WTC11 (cell line): ENCODE measurements at regions not wholly inside any gene's neighbourhood (a gene's known extent, or its start where the extent isn't known, plus 50 kb on each side); places are given as distances from the start of the nearest gene placed in this dataset.

Experiments
- ATAC-seq: fragments of 200-7000 bp; cut with Tn5 transposase; 2 replicates; pipeline ENCODE4 v1.10.0; 2021; ENCODE audit warnings: mild to moderate bottlenecking, moderate library complexity
- CTCF ChIA-PET: fragments of 300-600 bp; sonication (Branson Sonifier 250); formaldehyde crosslinking; loops from one replicate; lab custom pipeline; 2021; ENCODE audit warnings: antibody characterized with exemption; lab: Charles Lee
- POLR2A ChIA-PET: fragments of 350-600 bp; sonication (Branson Sonifier 250); formaldehyde crosslinking; loops from one replicate; lab custom pipeline; 2021; ENCODE audit warnings: antibody characterized with exemption; lab: Charles Lee
- DNase-seq: peaks from one replicate; pipeline ENCODE4 v3.0.0; 2021; ENCODE audit warnings: low spot score
- H3K27ac Mint-ChIP-seq: 2 replicates; pipeline ENCODE4 v1.8.0; 2021; ENCODE audit warnings: mixed read lengths
- H3K27me3 Mint-ChIP-seq: 2 replicates; pipeline ENCODE4 v1.8.0; 2021; ENCODE audit warnings: low read depth, mild to moderate bottlenecking, moderate library complexity, mixed read lengths
- H3K36me3 Mint-ChIP-seq: 2 replicates; pipeline ENCODE4 v1.8.0; 2021; ENCODE audit warnings: mixed read lengths
- H3K4me1 Mint-ChIP-seq: 2 replicates; pipeline ENCODE4 v1.8.0; 2022; ENCODE audit warnings: mixed read lengths
- H3K4me3 Mint-ChIP-seq: 2 replicates; pipeline ENCODE4 v1.8.0; 2021; ENCODE audit warnings: mild to moderate bottlenecking, moderate library complexity, mixed read lengths
- H3K9me3 Mint-ChIP-seq: 2 replicates; pipeline ENCODE4 v1.8.0; 2021; ENCODE audit warnings: mixed read lengths
- CREB1 ChIP-seq: sonication (generic); formaldehyde crosslinking; IDR thresholded peaks from 2 replicates; pipeline ENCODE4 v1.8.0; 2023; ENCODE audit warnings: mild to moderate bottlenecking, missing genetic modification reagents
- FOXP1 ChIP-seq: sonication (generic); formaldehyde crosslinking; IDR thresholded peaks from 2 replicates; pipeline ENCODE4 v1.8.0; 2022; ENCODE audit warnings: missing genetic modification reagents, mild to moderate bottlenecking, moderate library complexity, borderline replicate concordance
- GABPB1 ChIP-seq: sonication (generic); formaldehyde crosslinking; IDR thresholded peaks from 2 replicates; pipeline ENCODE4 v1.8.1; 2023; ENCODE audit warnings: mild to moderate bottlenecking, missing genetic modification reagents
- JUN ChIP-seq: sonication (generic); formaldehyde crosslinking; IDR thresholded peaks from 2 replicates; pipeline ENCODE4 v1.8.0; 2023; ENCODE audit warnings: mild to moderate bottlenecking, missing genetic modification reagents
- SMAD4 ChIP-seq: sonication (generic); formaldehyde crosslinking; IDR thresholded peaks from 2 replicates; pipeline ENCODE4 v1.8.0; 2022; ENCODE audit warnings: mild to moderate bottlenecking, missing genetic modification reagents
- SOX15 ChIP-seq: fragments of 250-450 bp; sonication (Bioruptor Pico); IDR thresholded peaks from 2 replicates; pipeline ENCODE4 v1.9.0; 2021; ENCODE audit warnings: mild to moderate bottlenecking
- TP53 ChIP-seq: sonication (generic); formaldehyde crosslinking; IDR thresholded peaks from 2 replicates; pipeline ENCODE4 v1.8.1; 2023; ENCODE audit warnings: mild to moderate bottlenecking, missing genetic modification reagents
- ZNF121 ChIP-seq: sonication (generic); formaldehyde crosslinking; IDR thresholded peaks from 2 replicates; pipeline ENCODE4 v1.8.0; 2023; ENCODE audit warnings: missing genetic modification reagents
- ZNF263 ChIP-seq: sonication (generic); formaldehyde crosslinking; IDR thresholded peaks from 2 replicates; pipeline ENCODE4 v1.8.1; 2022; ENCODE audit warnings: low read depth, mild to moderate bottlenecking, moderate library complexity, missing genetic modification reagents
- ZNF317 ChIP-seq: sonication (generic); formaldehyde crosslinking; IDR thresholded peaks from 2 replicates; pipeline ENCODE4 v1.8.1; 2023; ENCODE audit warnings: low read depth, mild to moderate bottlenecking, moderate library complexity, missing genetic modification reagents, borderline replicate concordance
- TF ChIP-seq, protein P1 (sequence below): sonication (generic); formaldehyde crosslinking; IDR thresholded peaks from 2 replicates; pipeline ENCODE4 v1.8.1; 2022; ENCODE audit warnings: low read depth, missing genetic modification reagents, borderline replicate concordance
- TF ChIP-seq, protein P2 (sequence below): sonication (generic); formaldehyde crosslinking; IDR thresholded peaks from 2 replicates; pipeline ENCODE4 v1.8.1; 2022; ENCODE audit warnings: missing genetic modification reagents, borderline replicate concordance
- TF ChIP-seq, protein P3 (sequence below): sonication (generic); formaldehyde crosslinking; IDR thresholded peaks from 2 replicates; pipeline ENCODE4 v1.8.0; 2022; ENCODE audit warnings: mild to moderate bottlenecking, missing genetic modification reagents
- TF ChIP-seq, protein P4 (sequence below): sonication (generic); formaldehyde crosslinking; conservative IDR thresholded peaks from 2 replicates; pipeline ENCODE4 v1.8.1; 2023; ENCODE audit warnings: mild to moderate bottlenecking, low read depth, missing genetic modification reagents, moderate library complexity
- TF ChIP-seq, protein P5 (sequence below): fragments of 200-600 bp; IDR thresholded peaks from 2 replicates; pipeline ENCODE4 v1.8.0; 2022; ENCODE audit warnings: antibody characterized with exemption
- TF ChIP-seq, protein P6 (sequence below): sonication (generic); formaldehyde crosslinking; IDR thresholded peaks from 2 replicates; pipeline ENCODE4 v1.8.1; 2022; ENCODE audit warnings: mild to moderate bottlenecking, missing genetic modification reagents, moderate library complexity, borderline replicate concordance

DNA sequence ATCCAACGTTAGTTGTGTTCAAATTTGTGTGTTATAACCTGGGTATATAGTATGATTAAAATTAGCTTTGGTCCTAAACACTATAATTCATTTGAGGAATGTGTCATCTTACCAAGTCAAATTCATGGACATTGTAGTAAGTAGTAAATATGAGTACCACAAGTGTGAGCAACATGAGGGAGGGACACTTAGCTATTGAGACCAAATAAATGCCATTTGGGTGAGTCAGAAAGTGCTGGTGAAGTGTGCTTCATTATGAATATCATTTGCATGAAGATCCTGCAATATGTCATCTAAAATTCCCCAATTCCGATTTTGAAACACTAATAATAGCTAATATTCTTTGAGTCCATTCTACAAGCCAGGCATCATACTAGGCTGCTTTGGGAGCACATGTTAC lies 336.7 kb upstream of the KIF2A start (continued):
- TF ChIP-seq, protein P1, sequence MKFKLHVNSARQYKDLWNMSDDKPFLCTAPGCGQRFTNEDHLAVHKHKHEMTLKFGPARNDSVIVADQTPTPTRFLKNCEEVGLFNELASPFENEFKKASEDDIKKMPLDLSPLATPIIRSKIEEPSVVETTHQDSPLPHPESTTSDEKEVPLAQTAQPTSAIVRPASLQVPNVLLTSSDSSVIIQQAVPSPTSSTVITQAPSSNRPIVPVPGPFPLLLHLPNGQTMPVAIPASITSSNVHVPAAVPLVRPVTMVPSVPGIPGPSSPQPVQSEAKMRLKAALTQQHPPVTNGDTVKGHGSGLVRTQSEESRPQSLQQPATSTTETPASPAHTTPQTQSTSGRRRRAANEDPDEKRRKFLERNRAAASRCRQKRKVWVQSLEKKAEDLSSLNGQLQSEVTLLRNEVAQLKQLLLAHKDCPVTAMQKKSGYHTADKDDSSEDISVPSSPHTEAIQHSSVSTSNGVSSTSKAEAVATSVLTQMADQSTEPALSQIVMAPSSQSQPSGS (CRISPR knock-in tag) = no peak
- TF ChIP-seq ZNF263 (CRISPR knock-in tag) (no peak), TP53 (CRISPR knock-in tag) (no peak)
- TF ChIP-seq, protein P2, sequence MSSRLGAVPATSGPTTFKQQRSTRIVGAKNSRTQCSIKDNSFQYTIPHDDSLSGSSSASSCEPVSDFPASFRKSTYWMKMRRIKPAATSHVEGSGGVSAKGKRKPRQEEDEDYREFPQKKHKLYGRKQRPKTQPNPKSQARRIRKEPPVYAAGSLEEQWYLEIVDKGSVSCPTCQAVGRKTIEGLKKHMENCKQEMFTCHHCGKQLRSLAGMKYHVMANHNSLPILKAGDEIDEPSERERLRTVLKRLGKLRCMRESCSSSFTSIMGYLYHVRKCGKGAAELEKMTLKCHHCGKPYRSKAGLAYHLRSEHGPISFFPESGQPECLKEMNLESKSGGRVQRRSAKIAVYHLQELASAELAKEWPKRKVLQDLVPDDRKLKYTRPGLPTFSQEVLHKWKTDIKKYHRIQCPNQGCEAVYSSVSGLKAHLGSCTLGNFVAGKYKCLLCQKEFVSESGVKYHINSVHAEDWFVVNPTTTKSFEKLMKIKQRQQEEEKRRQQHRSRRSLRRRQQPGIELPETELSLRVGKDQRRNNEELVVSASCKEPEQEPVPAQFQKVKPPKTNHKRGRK (CRISPR knock-in tag) = no peak
- TF ChIP-seq, protein P3, sequence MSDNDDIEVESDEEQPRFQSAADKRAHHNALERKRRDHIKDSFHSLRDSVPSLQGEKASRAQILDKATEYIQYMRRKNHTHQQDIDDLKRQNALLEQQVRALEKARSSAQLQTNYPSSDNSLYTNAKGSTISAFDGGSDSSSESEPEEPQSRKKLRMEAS (CRISPR knock-in tag) = no peak

DNA sequence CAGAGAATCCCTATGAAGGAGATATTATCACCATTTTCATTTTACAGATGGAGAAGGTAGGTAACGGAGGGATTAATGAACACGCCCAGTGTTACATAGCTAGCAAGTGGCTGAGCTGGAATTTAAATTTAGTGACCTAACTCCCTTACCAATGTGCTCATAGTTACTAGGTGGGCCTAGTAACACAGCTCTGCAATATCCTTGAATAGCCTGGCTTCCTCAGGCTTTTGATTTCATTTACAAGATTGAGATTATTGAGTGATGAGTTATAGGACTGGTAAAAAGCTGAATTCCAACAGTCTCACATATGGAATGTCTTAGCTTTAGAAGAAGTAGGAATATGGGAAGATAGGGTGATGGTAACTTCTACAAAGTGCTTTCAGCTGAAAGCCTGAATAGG lies 336.3 kb upstream of the KIF2A start:
- ATAC-seq (no peak), DNase-seq (no peak)
- TF ChIP-seq GABPB1 (CRISPR knock-in tag) (no peak), SMAD4 (CRISPR knock-in tag) (no peak), CREB1 (CRISPR knock-in tag) (no peak), TP53 (CRISPR knock-in tag) (no peak), ZNF121 (no peak), SOX15 (CRISPR knock-in tag) (no peak), JUN (CRISPR knock-in tag) (no peak), ZNF317 (no peak), FOXP1 (CRISPR knock-in tag) (no peak)
- TF ChIP-seq, protein P4, sequence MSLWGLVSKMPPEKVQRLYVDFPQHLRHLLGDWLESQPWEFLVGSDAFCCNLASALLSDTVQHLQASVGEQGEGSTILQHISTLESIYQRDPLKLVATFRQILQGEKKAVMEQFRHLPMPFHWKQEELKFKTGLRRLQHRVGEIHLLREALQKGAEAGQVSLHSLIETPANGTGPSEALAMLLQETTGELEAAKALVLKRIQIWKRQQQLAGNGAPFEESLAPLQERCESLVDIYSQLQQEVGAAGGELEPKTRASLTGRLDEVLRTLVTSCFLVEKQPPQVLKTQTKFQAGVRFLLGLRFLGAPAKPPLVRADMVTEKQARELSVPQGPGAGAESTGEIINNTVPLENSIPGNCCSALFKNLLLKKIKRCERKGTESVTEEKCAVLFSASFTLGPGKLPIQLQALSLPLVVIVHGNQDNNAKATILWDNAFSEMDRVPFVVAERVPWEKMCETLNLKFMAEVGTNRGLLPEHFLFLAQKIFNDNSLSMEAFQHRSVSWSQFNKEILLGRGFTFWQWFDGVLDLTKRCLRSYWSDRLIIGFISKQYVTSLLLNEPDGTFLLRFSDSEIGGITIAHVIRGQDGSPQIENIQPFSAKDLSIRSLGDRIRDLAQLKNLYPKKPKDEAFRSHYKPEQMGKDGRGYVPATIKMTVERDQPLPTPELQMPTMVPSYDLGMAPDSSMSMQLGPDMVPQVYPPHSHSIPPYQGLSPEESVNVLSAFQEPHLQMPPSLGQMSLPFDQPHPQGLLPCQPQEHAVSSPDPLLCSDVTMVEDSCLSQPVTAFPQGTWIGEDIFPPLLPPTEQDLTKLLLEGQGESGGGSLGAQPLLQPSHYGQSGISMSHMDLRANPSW (CRISPR knock-in tag) = no peak
- TF ChIP-seq, protein P5, sequence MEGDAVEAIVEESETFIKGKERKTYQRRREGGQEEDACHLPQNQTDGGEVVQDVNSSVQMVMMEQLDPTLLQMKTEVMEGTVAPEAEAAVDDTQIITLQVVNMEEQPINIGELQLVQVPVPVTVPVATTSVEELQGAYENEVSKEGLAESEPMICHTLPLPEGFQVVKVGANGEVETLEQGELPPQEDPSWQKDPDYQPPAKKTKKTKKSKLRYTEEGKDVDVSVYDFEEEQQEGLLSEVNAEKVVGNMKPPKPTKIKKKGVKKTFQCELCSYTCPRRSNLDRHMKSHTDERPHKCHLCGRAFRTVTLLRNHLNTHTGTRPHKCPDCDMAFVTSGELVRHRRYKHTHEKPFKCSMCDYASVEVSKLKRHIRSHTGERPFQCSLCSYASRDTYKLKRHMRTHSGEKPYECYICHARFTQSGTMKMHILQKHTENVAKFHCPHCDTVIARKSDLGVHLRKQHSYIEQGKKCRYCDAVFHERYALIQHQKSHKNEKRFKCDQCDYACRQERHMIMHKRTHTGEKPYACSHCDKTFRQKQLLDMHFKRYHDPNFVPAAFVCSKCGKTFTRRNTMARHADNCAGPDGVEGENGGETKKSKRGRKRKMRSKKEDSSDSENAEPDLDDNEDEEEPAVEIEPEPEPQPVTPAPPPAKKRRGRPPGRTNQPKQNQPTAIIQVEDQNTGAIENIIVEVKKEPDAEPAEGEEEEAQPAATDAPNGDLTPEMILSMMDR = no peak
- TF ChIP-seq, protein P6, sequence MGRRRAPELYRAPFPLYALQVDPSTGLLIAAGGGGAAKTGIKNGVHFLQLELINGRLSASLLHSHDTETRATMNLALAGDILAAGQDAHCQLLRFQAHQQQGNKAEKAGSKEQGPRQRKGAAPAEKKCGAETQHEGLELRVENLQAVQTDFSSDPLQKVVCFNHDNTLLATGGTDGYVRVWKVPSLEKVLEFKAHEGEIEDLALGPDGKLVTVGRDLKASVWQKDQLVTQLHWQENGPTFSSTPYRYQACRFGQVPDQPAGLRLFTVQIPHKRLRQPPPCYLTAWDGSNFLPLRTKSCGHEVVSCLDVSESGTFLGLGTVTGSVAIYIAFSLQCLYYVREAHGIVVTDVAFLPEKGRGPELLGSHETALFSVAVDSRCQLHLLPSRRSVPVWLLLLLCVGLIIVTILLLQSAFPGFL (CRISPR knock-in tag) = no peak
- no peaks in the 10 kb centered on the region for H3K36me3 Mint-ChIP-seq
- ChIA-PET CTCF (interaction anchor here (1.7 kb wide), 1 partner anchor 174 kb away, joined by 4 read pairs; no protein-coding TSS in a partner anchor), POLR2A (no interaction called here)
- H3K4me3 Mint-ChIP-seq = no peak overlapping the region
- H3K27me3 Mint-ChIP-seq = no peaks in the 10 kb centered on the region; the same call in 1 of the 2 replicates
- H3K27ac Mint-ChIP-seq = no peak overlapping the region
- H3K9me3 Mint-ChIP-seq = no peaks in the 10 kb centered on the region
- peaks cover 9% of the 10 kb centered on the region for H3K4me1 Mint-ChIP-seq
